HepG2 (cell line): ENCODE measurements at regions not wholly inside any gene's neighbourhood (a gene's known extent, or its start where the extent isn't known, plus 50 kb on each side); places are given as distances from the start of the nearest gene placed in this dataset.
"Not testable (repeated sequence)": the region's sequence is repeated elsewhere in the genome, so short reads cannot be mapped to it uniquely, and the experiment has no call there.

Source experiments
- BRCA1 ChIP-seq: sonication (generic); formaldehyde crosslinking; IDR thresholded peaks from 2 replicates; pipeline ENCODE4 v1.4.0; 2020; ENCODE audit warnings: missing genetic modification reagents
- CHD2 ChIP-seq: IDR thresholded peaks from 2 replicates; pipeline ENCODE4 v1.6.1; 2011; ENCODE audit warnings: low read depth, low read length, improper control_type of control experiment
- CTCF ChIP-seq: sonication (generic); formaldehyde crosslinking; IDR thresholded peaks from 2 replicates; pipeline ENCODE4 v1.5.0; 2020; ENCODE audit warnings: mild to moderate bottlenecking, missing genetic modification reagents, moderate library complexity
- ETV6 ChIP-seq: sonication (generic); formaldehyde crosslinking; conservative IDR thresholded peaks from 2 replicates; pipeline ENCODE4 v1.4.0; 2020; ENCODE audit warnings: missing genetic modification reagents
- GTF2F1 ChIP-seq: fragments of 150-350 bp; IDR thresholded peaks from 2 replicates; pipeline ENCODE4 v1.6.1; 2014; ENCODE audit warnings: low read length
- GZF1 ChIP-seq: sonication (generic); formaldehyde crosslinking; IDR thresholded peaks from 2 replicates; pipeline ENCODE4 v1.5.1; 2020; ENCODE audit warnings: mild to moderate bottlenecking, missing genetic modification reagents
- KDM1A ChIP-seq: IDR thresholded peaks from 2 replicates; pipeline ENCODE4 v1.6.1; 2016; ENCODE audit warnings: missing compliant biosample characterization
- MAX ChIP-seq: IDR thresholded peaks from 2 replicates; pipeline ENCODE4 v1.6.1; 2012; ENCODE audit warnings: inconsistent platforms
- NFE2 ChIP-seq: sonication (generic); formaldehyde crosslinking; IDR thresholded peaks from 2 replicates; pipeline ENCODE4 v1.4.0; 2020; ENCODE audit warnings: missing genetic modification reagents
- POLR2A ChIP-seq, 2 experiments: IDR thresholded peaks; 2 replicates each; pipeline ENCODE4 v1.6.1; 2011; ENCODE audit warnings: low read depth in 2 of 2, low read length in 2 of 2, mild to moderate bottlenecking in 1 of 2, moderate library complexity in 1 of 2; ENCODE audit not compliant: insufficient read depth in 1 of 2
- RFX5 ChIP-seq: IDR thresholded peaks from 2 replicates; pipeline ENCODE4 v1.6.1; 2011; ENCODE audit warnings: low read depth, low read length, improper control_type of control experiment
- SP1 ChIP-seq, 2 experiments: fragments of 450-650 bp in 1 of 2; sonication (generic) in 1 of 2; formaldehyde crosslinking in 1 of 2; IDR thresholded peaks; 2 replicates each; pipeline versions ENCODE4 v1.4.0 to v1.6.1; 2016 to 2020; ENCODE audit warnings: missing genetic modification reagents in 1 of 2
- SRF ChIP-seq: IDR thresholded peaks from 2 replicates; pipeline ENCODE4 v1.6.1; 2011; ENCODE audit warnings: mild to moderate bottlenecking, low read depth, low read length, moderate library complexity
- ZNF292 ChIP-seq: sonication (generic); formaldehyde crosslinking; IDR thresholded peaks from 2 replicates; pipeline ENCODE4 v1.8.1; 2022; ENCODE audit warnings: mild to moderate bottlenecking, low read depth, missing genetic modification reagents, borderline replicate concordance

- TF ChIP-seq RFX5; GTF2F1; NFE2 (CRISPR knock-in tag); ETV6 (CRISPR knock-in tag); CTCF; ZNF292 (CRISPR knock-in tag); MAX; SP1 (IDR thresholded peaks at IDR 0.05); SP1 (CRISPR knock-in tag; IDR thresholded peaks at IDR 0.05); CHD2; SRF; POLR2A (IDR thresholded peaks at IDR 0.05; ENCODE audit: insufficient read depth in 1 of 2, low read depth in 2 of 2, low read length in 2 of 2); GZF1 (CRISPR knock-in tag); KDM1A (CRISPR knock-in tag); BRCA1 (CRISPR knock-in tag): not testable (repeated sequence)
Measured at GRCh38 chr10:118976219-118976618, 53.3 kb upstream of the NANOS1 start.
